T1000 (cell line): ENCODE measurements at regions not wholly inside any gene's neighbourhood (a gene's known extent, or its start where the extent isn't known, plus 50 kb on each side); places are given as distances from the start of the nearest gene placed in this dataset.

Experiments
- DNase-seq: peaks from one replicate; lab custom pipeline; 2025; ENCODE audit warnings: mixed read lengths; lab: John Stamatoyannopoulos, UW

GRCh38 chr18:51848702-51849101, 491.3 kb upstream of the DCC start:
- no peak for DNase-seq

DNA sequence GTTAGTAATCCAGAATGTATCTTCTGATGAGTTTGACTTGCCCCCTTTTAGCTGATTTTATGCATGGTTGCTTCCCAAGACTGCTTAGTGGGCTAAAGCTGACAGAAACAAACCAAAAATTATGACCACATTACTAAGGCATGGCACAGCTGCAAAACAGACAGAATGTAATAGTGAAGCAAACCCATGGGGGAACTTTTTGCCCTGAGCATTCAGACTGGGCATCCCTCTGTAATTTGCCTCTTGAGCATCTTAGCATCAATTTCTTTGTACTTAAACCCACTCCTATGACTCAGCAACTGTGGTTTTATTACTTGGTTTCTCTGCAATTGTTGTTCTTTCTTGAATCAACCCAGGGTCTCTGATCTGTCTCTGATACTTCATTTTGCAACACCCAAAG, 487.3 kb upstream of the DCC start:
- peak; percentile 11 for DNase-seq

DNA sequence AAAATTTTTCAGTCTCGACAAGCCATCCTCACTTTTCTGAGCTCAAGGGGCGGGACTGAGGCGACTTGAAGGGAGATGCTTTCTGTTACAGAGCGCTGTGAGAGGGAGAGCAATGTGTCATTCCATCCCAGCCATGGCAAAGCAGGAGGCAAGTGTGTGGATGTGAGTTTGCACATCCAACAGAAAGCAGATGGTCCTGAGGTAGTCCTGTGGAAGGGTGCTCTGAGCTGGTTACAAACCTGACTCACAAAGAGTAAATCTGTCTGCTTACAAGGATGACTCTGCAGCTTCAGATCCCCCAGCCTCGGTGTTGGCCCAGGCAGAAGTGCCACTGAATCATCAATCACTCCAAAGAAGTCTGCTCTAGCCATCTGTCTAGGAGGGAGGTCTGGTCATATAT, 482.0 kb upstream of the DCC start:
- DNase-seq: no peak

DNA sequence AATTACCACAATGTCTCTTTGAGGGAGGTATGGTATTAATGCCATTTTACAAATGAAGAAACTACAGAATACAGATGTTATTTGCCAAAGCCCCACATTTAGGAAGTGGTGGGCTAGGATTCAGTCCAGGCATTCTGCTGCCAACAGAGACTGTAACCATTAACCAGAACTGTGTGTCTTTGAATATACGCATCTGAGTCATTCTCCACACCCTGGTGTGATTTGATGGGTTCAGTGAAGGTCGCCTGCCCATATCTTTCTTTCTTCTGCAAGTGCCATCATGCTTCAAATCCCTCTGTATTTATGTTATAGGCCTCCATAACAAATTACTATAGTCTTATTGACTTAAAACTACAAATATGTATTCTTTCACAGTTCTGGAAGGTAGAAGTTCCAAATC, 479.0 kb upstream of the DCC start:
- no peak for DNase-seq

GRCh38 chr18:51862051-51862715, 477.8 kb upstream of the DCC start:
- no peak for DNase-seq

GRCh38 chr18:51864219-51864965, 475.6 kb upstream of the DCC start:
- no peak for DNase-seq

GRCh38 chr18:51865538-51865937, 474.5 kb upstream of the DCC start:
- DNase-seq: no peak

DNA sequence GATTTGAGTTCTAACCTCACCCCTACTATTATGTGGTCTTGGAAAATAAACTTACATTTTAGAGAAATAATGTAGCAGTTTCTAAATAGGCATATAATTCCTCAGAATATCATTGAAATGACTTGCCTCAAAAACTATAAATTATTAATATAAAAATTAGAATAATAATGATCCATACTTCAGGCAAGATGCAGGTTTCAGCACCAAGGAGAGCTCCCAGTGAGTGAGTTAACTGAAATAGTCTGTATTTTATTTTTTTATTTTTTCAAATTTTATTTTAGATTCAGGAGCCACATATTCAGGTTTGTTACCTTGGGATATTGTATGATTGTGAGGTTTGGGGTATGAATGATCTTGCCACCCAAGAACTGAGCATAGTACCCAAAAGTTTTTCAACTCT, 472.2 kb upstream of the DCC start:
- DNase-seq: no peak

DNA sequence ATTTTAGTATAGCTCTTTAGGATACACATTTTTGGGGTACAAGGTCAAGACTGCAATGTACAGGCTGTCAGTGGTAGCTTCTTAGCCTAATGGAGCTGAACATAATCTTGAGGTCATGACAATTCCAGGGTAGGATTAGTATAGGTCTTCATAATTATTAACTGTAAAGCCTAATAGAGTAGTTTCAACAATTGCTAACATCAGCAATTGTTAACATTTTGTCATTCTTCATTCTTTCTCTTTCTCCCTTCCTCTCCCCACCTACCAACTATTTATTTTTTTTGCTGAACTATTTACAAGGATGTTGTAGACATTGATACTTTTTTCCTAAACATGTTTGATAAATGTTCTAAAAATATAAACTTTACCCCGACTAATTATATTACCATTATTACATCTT, 461.3 kb upstream of the DCC start:
- no peak for DNase-seq

GRCh38 chr18:51879329-51879728, 460.7 kb upstream of the DCC start:
- DNase-seq: no peak

DNA sequence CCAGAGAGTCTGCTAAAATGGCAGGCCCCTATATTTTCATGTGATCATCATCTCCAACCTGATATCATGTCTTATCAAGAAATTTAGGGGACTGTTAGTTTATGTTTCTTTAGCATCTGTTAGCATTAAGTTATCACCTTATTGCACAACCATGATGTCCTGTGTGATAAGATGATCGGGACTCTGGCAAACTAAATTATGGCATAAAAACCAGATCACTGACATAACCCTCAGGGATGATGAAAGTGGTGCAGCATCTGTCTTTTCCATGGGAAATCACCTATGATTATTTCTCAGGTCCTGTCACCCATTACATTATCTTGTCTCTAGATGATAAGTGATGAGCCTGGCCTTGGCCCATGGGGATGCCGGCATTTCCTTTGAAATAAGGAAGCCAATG, 458.6 kb upstream of the DCC start:
- DNase-seq: no peak

GRCh38 chr18:51884039-51884438, 456.0 kb upstream of the DCC start:
- no peak for DNase-seq

- DNase-seq: peak; percentile 49
These were observed 449.2 kb upstream of the DCC start for GRCh38 chr18:51890762-51891161.

GRCh38 chr18:51891876-51892275, 448.1 kb upstream of the DCC start:
- no peak for DNase-seq

DNA sequence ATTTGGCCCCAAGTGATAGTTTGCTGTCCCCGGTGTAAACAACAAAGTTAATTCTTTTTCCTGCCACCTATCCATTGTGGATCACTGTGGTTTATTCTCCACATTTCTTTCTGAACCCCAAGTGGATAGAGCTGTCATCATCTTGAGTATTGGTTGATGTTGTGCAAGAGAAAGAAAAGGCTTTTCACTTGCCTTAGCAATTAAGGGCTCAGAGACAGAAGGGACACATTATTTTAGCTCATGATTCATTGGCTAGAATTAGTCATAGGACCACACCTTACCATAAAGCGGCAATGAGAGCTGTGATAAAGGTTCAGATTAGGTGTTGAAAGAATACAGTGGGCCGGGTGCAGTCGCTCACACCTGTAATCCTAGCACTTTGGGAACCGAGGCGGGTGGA, 442.1 kb upstream of the DCC start:
- DNase-seq: no peak

DNA sequence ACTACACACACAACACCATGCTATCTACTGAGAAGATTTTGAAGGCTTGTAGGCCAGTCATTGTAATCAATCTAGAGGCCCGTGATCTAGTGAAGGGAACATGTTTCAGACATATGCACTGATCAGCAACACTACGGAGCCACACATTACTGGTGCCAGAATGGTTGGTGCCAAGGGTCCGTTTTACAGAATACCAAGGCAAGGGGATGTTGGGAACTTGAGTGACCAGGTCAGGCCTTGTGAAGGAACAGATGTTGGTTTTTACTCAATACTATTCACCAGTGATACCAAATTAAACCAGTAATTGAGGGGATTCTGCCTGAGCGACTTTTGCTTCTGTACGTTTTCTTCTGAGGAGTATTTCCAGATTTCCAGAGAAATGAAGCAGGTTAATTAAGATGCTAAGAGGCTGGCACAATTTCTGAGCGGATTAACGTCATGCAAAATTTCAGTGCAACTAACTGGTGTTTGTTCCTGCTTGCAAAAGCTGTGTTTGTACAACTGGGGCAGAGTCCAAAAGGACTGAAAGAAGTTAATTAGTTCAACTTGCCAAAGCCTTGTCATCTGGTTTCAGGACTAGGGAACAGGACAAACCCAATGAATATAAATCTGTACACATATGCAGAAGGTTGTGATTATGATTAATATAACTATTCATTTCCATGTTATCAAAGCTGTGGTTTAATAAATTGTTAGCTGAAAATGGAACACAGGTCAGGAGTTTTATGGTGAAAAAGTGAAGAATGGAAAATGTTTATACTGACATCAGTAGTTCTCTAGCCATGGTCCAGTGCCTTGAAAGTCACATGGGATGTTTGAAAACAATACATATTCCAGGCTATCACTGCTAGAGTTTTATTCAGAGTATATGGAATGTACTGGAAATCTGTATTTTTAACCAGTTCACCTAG, 432.1 kb upstream of the DCC start:
- no peak for DNase-seq

DNA sequence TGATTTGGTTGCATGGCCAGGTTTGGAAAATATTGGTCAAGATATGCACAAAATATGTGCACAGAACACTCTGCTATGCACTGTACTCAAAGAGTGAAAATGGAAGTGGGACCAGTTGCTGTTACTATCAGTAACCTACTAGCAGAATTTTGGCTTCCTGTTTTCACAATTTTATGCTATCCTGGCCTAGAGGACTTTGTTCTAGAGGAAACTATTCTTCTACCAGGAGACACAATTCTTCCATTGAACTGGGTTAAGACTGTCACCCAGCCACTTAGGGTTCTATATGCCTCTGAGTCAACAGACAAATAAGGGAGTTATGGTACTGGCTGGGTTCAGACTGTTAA, 431.4 kb upstream of the DCC start:
- no peak for DNase-seq

- no peak for DNase-seq
These were observed 428.4 kb upstream of the DCC start for GRCh38 chr18:51911584-51911983.

GRCh38 chr18:51912381-51912780, 427.6 kb upstream of the DCC start:
- no peak for DNase-seq

DNA sequence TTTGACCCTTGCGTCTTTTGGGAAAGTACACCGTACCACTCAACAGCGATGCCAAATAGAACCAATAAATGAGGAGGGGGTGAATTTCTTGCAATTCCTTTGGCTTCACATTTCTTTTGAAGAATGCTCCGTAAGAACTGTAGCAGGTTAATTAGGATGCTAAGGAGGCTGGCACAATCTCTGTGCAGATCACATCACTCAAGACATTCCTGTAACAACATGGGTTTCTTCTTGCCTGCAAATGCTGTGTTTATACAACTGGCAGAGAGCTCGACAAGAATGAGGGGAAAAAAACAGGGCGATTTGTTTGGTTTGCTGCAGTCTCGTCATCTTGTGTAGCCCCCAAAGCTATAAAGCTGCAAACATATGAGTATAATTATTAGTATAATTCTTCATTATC, 424.8 kb upstream of the DCC start:
- no peak for DNase-seq

DNA sequence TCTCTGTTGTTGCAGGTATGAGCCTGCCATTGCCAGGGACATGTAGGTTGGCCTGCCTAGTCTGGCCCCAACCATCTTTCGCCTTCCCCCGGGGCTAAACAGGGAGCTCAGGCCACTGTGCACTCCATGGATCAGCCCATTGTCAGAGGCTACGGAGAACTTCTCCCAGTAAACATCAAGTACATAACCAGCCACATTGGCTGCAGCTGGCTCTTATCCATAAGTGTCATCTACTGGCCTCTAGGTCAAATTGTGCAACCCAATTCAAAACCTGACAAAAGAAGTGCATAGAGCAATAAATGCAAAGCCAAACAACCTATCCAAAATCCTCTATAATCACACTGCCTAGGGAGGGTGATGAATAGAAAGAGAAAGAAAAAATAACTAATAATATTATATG, 418.1 kb upstream of the DCC start:
- no peak for DNase-seq

GRCh38 chr18:51933903-51934302, 406.1 kb upstream of the DCC start:
- no peak for DNase-seq

DNA sequence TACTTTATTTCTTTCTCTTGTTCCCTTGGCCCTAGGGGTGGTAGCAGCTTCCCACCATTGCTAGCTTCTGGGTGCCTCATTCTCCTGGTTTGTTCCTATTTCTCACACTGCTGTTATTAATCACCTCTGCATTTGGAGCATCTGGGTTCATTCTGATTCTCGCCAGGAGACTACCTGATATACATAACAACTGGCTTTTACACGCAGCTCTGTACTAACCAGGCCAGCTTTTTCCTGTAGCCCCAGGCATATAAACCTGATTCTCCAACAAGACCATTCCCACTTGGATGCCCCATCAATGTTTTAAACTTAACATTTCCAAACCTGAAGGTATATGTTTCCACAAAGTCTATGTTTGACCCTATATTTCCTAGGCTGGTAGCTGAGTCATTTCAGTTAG, 403.9 kb upstream of the DCC start:
- no peak for DNase-seq
